A549 (cell line): ENCODE measurements at regions not wholly inside any gene's neighbourhood (a gene's known extent, or its start where the extent isn't known, plus 50 kb on each side); places are given as distances from the start of the nearest gene placed in this dataset.
A peak's percentile ranks its signal among the peaks of the same experiment; 100 is the strongest.

Experiments
- CTCF ChIP-seq: fragments of >200 bp; sonication (Bioruptor Twin); formaldehyde crosslinking; IDR thresholded peaks from 3 replicates; pipeline ENCODE4 v1.5.1; 2016
- JUN ChIP-seq, 2 experiments: fragments of >200 bp; sonication (Bioruptor Twin); formaldehyde crosslinking; IDR thresholded peaks; 2 replicates in 1 of 2; 3 replicates in 1 of 2; pipeline ENCODE4 v1.6.1; 2016 to 2017
- KDM1A ChIP-seq: fragments of 200-600 bp; sonication (generic); IDR thresholded peaks from 2 replicates; pipeline ENCODE4 v1.6.1; 2016; ENCODE audit warnings: low read depth, mild to moderate bottlenecking
- MAFK ChIP-seq: fragments of 450-650 bp; IDR thresholded peaks from 2 replicates; pipeline ENCODE4 v1.6.1; 2014; ENCODE audit not compliant: partially characterized antibody
- PBX3 ChIP-seq: IDR thresholded peaks from 2 replicates; pipeline ENCODE4 v1.6.1; 2012
- POLR2A ChIP-seq: IDR thresholded peaks from 2 replicates; pipeline ENCODE4 v1.6.1; 2012; ENCODE audit warnings: mild to moderate bottlenecking, low read length
- RAD21 ChIP-seq, 2 experiments: fragments of >200 bp in 1 of 2; sonication (Bioruptor Twin) in 1 of 2; formaldehyde crosslinking in 1 of 2; IDR thresholded peaks in 1 of 2; conservative IDR thresholded peaks in 1 of 2; 2 replicates in 1 of 2; 3 replicates in 1 of 2; pipeline ENCODE4 v1.6.1; 2012 to 2018; ENCODE audit warnings: inconsistent platforms in 1 of 2
- REST ChIP-seq: fragments of 200-600 bp; sonication (generic); IDR thresholded peaks from 2 replicates; pipeline ENCODE4 v1.6.1; 2016; ENCODE audit warnings: antibody characterized with exemption, mild to moderate bottlenecking, moderate library complexity
- SREBF2 ChIP-seq: fragments of 450-650 bp; IDR thresholded peaks from 2 replicates; pipeline ENCODE4 v1.6.1; 2014; ENCODE audit warnings: mild to moderate bottlenecking, moderate library complexity

GRCh38 chr2:215579809-215580208 is 143.9 kb upstream of the FN1 start:
- TF ChIP-seq POLR2A (no peak), PBX3 (no peak), KDM1A (no peak), CTCF (no peak), RAD21 (conservative IDR thresholded peaks at IDR 0.05 in 1 of 2, IDR thresholded peaks at IDR 0.05 in 1 of 2) (peak in 1 of 2 experiments; percentile 48; a peak in 2 of 5 replicates), MAFK (no peak), SREBF2 (no peak), JUN (IDR thresholded peaks at IDR 0.05) (peak in 1 of 2 experiments; percentile 45; a peak in 1 of 5 replicates), REST (no peak)
